Medulla oblongata (tissue), 1 donor: ENCODE measurements at regions not wholly inside any gene's neighbourhood (a gene's known extent, or its start where the extent isn't known, plus 50 kb on each side); places are given as distances from the start of the nearest gene placed in this dataset.

ENCODE experiments used
- DNase-seq: peaks from one replicate; pipeline ENCODE4 v3.0.0-alpha.2; 2015; ENCODE audit errors: extremely low spot score

DNA sequence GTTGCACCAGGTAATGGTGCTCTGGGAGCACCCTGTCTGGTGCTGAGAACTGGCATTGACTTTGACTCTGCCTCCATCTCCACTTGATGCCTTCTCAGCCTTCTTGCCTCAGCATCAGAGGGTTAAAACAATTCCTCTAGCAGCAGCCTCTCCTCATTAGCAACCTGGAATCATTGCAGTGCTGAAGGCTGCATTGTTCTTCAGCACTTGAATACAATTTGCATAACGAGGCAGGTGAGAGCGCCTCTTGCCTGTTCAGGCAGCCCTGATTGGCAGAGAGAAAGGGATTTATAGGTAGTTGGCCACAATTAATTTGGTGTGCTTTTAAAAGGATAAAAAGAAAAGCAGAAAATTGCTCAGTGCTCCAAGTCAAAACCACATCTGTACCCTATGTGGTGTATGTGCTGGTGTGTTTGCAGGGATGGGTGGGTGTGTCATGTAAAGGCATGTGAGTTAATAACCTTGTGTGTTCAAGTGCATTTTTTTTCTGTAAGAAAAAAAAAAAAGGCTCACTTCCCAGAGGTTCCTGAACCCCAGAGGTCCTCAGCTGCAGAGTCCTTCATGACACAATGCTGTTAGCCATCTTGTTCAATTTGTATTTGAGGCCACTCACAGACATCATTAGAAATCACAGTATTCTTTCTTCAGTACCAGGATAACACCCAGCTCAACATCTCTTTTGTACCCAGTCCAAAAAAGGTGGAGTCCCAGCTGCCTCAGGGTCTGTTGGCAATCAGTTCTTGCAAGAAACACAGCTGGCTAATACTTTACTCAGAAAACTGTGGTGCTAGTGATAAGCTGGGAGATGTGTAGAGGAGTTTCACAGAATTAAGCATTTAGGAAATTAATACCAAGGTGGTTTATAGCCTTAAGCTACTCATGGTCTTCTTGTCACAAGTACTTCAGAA is 385.6 kb downstream of the GRIN2B start:
- DNase-seq = no peak

GRCh38 chr12:13594731-13595514 is 386.5 kb downstream of the GRIN2B start:
- DNase-seq = no peak

- DNase-seq = no peak
Observed at GRCh38 chr12:13592063-13592942, 389.1 kb downstream of the GRIN2B start.

GRCh38 chr12:13591488-13591887 is 389.9 kb downstream of the GRIN2B start:
- DNase-seq = no peak

DNA sequence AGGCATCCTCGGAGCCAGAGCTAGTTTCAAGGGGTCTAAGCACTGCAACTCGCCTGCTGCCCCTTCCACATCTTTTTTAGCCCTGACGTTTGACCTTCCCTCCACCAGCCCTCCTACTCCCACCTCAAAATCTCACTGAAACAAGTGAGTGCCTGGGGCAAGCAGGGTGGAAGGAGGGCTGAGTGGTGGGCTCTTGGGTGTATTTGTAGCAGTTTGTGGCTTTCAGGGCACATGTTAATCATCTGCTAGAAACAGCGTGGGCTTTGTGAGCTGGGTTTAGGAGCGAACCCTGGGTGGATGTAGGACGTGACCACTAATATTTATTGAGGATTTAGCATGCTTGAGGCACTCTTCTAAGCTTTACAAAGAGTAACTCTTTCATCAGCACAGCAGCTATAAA is 390.3 kb downstream of the GRIN2B start:
- no peak for DNase-seq

- DNase-seq = no peak
Observed at GRCh38 chr12:13588574-13588973, 392.0 kb downstream of the EMP1 start.

DNA sequence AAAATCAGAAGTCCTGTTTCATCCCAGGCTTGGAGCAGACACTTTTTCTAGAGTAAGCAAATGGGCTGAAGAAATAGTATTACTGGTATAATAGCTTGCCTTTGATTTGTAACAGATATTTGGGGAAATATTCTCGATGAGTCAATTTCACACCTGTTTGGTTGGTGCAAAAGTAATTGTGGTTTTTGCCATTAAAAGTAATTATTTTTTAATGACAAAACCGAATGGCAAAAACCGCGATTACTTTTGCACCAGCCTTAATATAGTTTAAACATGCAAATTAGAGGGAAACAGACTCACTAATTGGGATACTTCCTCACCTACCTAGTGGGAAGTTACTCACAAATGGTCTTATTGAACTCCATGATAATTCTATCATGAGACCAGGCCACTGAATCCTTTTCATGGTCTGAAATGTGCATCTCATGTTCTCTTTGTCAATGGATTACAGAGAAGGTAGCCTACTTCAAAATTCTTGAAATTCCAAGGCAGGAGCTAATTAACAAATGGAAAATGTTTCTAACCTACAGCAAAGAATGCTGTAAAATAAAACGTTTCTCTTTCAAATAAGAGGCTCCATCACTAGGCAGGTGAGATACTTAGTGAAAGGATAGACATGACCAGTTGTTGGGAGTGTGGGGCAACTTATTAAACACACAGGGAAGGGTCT is 391.3 kb downstream of the EMP1 start:
- DNase-seq = no peak

- DNase-seq = no peak
Observed at GRCh38 chr12:13586361-13586760, 389.8 kb downstream of the EMP1 start.

DNA sequence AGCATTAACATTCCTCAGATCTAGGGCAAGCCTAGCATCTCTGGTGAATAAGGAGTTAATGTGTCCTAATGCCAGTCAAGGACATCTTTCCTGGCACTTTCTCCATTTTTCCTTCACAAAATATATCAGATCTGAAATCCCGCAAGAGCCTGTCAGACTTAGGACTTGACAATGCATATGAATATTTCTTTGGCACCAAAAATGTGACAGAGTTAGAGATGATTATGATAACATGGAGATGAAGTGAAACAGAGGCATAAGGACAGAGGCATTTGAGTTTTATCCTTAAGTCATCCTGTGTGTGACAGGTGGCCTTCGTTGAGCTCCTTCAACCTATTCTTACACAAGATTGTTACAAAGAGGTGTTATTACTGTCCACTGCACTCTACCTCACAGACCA is 388.0 kb downstream of the EMP1 start:
- DNase-seq = no peak

GRCh38 chr12:13583630-13584029 is 387.1 kb downstream of the EMP1 start:
- DNase-seq = no peak

- DNase-seq = no peak
Observed at GRCh38 chr12:13582421-13582820, 385.9 kb downstream of the EMP1 start.

DNA sequence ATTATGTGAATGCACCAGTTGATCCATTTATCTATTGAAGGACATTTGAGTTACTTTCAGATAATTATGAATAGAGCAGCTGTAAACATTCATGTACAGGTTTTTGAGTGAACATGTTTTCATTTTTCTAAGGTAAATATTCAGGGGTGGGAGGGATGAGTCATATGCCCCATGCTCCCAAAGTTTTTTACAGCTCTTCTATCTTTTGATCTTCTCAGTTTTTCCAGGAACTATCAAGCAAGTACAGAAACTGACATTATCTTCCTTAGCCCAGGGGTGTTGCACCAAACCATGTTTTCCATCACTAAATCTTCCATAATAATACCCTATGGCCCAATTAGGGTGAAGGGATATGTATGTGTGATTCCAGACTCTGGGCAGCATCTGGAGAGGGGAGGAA is 384.5 kb downstream of the EMP1 start:
- no peak for DNase-seq

- DNase-seq = no peak
Observed at GRCh38 chr12:13580206-13580605, 383.7 kb downstream of the EMP1 start.

- no peak for DNase-seq
Observed at GRCh38 chr12:13576935-13577500, 380.5 kb downstream of the EMP1 start.

- no peak for DNase-seq
Observed at GRCh38 chr12:13573698-13574321, 377.3 kb downstream of the EMP1 start.

DNA sequence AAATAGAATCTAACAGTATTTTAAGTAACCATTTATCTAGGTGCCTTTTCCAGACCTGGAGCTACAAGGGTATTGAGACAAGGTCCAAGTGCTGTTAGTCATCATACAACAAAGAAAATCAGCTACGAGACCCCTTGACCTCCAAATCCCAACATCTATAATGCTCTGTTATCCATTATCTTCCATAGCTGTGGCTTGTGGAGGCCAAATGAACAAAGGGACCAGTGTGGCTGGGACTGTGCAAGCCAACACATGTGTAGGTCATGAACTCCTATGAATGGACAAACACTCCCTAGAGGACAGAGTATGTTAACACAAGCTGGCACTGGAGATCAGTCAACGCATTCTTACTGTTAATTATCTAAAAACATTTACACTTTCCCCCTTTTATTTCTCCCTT is 374.5 kb downstream of the EMP1 start:
- DNase-seq = no peak

DNA sequence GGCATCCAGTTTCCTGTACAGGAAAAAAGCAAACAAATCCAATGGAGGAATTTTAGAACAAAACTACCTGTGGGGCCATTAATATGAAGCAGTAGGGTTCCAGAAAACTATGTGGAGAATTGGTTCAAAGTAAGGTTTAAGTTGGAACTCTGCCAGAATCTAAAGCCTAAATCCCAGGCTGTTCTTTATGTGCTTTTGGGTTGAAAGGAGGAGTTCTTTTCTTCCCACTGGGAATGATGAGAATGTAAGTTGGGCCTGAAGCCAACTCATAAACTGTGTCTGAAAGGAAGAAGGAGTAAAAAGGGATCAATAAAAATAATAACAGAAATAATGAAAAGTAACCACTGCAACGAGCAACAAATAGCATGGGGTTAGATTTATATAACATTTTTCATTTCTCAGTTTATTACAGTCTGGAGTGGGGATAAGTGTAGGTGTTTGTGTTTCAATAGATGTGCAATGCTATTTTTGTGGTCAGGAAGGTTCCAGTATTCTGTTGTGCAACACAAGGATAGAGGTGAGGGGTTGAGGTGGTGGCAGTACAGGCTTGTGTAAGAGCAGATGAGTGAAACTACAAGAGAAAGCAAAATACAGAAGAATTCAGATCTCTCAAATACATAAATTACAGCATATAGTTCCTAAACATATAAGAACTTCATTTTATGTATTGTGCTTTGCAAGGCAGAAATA is 373.6 kb downstream of the EMP1 start:
- no peak for DNase-seq

GRCh38 chr12:13566292-13566691 is 369.8 kb downstream of the EMP1 start:
- DNase-seq = no peak

GRCh38 chr12:13564266-13564810 is 367.8 kb downstream of the EMP1 start:
- DNase-seq = no peak

DNA sequence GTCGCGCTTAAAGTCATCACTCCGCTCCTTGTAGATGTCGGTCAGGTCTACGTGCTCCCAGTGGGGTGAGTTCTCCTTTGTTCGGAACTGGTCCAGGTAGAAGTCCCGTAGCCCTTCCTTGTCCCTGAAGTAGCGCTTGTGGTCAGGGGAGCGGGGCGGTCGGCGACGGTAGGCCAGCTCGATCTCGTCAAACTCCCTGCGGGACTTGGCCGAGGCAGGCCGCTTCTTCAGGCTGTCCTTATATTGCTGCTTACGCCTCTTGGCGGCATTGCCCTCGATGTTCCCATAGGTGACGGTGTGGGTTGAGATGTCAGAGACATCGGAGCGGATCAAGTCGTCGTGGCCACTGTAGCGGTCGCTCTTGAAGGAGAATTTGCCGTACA is 367.2 kb downstream of the EMP1 start:
- no peak for DNase-seq
